Right atrium auricular region (tissue), 2 donors: ENCODE measurements at regions not wholly inside any gene's neighbourhood (a gene's known extent, or its start where the extent isn't known, plus 50 kb on each side); places are given as distances from the start of the nearest gene placed in this dataset.

ENCODE experiments used
- DNase-seq: peaks from one replicate; pipeline ENCODE4 v3.0.0-alpha.2; 2019; ENCODE audit warnings: low spot score
- H3K27ac ChIP-seq, 2 donors: fragments of 200-600 bp; sonication (generic); 1 replicate in 1 of 2; 2 replicates in 1 of 2; pipeline ENCODE4 v1.5.1; 2016 to 2019
- H3K27me3 ChIP-seq, 2 donors: fragments of 200-600 bp; sonication (generic); one replicate each; pipeline versions ENCODE4 v1.5.1 to v1.6.0; 2017 to 2019
- H3K36me3 ChIP-seq: fragments of 200-600 bp; sonication (generic); one replicate; pipeline ENCODE4 v1.5.1; 2016
- H3K4me1 ChIP-seq, 2 donors: fragments of 200-600 bp; sonication (generic); one replicate each; pipeline versions ENCODE4 v1.5.1 to v1.6.0; 2017 to 2019
- H3K4me3 ChIP-seq, 2 donors: fragments of 200-600 bp; sonication (generic); 1 replicate in 1 of 2; 2 replicates in 1 of 2; pipeline ENCODE4 v1.5.1; 2017 to 2019; ENCODE audit warnings: mild to moderate bottlenecking in 1 of 2, moderate library complexity in 1 of 2
- H3K9me3 ChIP-seq, 2 donors: fragments of 200-600 bp; sonication (generic); one replicate each; pipeline ENCODE4 v1.5.1; 2019
- TF ChIP-seq, protein P1 (sequence below), 2 donors: fragments of 200-600 bp; sonication (generic); IDR thresholded peaks; one replicate each; pipeline ENCODE4 v1.5.1; 2019; ENCODE audit warnings: antibody characterized with exemption in 2 of 2

DNA sequence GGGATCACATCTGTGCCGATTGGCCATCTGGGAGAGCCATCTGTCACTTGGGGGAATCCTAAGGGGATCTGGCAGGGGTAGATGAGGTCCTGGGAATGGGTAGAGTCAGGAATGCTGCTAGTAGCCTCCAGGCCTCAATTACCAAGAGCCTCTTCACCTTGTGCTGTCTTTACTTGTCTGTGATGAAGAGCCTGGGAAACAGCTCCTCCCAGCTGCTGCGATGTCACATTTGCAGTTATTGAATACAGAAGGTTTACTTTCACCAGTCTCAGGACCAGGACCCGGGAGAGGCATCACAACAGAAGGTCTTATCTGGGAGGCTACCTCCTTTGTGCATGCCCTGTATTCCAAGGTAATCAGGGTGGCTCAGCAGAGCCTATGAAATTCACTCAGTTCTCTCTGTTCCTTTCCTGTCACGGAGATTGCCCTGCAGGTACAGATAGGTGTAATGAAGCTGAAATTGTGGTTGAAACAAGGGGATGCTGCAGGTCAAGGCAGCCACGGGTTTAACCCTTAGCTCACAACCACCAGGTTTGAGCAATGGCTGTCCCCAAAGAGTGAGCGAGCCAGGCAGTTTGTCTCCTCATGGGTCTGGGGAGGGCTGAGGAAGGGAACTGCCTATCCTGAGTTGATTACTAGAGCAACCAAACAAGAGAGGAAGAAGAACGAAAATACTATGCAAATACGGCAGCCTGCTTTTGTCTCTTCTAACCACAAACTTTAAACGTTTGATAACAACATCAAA, 298.9 kb upstream of the RORA start:
- TF ChIP-seq, protein P1, sequence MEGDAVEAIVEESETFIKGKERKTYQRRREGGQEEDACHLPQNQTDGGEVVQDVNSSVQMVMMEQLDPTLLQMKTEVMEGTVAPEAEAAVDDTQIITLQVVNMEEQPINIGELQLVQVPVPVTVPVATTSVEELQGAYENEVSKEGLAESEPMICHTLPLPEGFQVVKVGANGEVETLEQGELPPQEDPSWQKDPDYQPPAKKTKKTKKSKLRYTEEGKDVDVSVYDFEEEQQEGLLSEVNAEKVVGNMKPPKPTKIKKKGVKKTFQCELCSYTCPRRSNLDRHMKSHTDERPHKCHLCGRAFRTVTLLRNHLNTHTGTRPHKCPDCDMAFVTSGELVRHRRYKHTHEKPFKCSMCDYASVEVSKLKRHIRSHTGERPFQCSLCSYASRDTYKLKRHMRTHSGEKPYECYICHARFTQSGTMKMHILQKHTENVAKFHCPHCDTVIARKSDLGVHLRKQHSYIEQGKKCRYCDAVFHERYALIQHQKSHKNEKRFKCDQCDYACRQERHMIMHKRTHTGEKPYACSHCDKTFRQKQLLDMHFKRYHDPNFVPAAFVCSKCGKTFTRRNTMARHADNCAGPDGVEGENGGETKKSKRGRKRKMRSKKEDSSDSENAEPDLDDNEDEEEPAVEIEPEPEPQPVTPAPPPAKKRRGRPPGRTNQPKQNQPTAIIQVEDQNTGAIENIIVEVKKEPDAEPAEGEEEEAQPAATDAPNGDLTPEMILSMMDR (IDR thresholded peaks at IDR 0.05): no peak
- Histone ChIP-seq H3K4me1 (no peaks in the 10 kb centered on the region), H3K27ac (no peak overlapping the region), H3K36me3 (no peaks in the 10 kb centered on the region), H3K4me3 (no peak overlapping the region), H3K27me3 (no peaks in the 10 kb centered on the region), H3K9me3 (no peaks in the 10 kb centered on the region)
- DNase-seq: no peak

DNA sequence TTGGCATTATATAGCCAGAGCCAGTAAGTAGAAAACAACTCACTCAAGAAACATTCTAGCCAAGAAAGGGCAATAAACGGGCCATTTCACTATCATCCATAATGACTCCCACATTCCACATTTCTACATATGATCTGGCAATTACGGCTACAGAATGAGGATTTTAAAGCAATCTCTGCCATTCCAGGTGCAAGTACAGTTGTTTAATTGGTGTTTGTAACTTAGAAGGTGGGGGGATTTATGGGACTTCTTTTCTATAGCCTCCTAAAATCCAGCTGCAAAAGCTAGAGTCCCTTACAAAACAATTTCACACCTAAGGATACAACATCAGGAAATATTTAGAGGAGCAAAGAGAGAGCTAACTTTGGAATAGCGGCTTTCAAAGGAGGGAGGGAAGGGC, 295.4 kb upstream of the RORA start:
- TF ChIP-seq, protein P1 (IDR thresholded peaks at IDR 0.05): no peak
- no peaks in the 10 kb centered on the region for H3K36me3 ChIP-seq
- H3K27ac ChIP-seq: no peak overlapping the region
- no peaks in the 10 kb centered on the region for H3K4me1 ChIP-seq
- DNase-seq: no peak
- H3K9me3 ChIP-seq: no peaks in the 10 kb centered on the region
- H3K4me3 ChIP-seq: no peak overlapping the region
- H3K27me3 ChIP-seq: no peaks in the 10 kb centered on the region

DNA sequence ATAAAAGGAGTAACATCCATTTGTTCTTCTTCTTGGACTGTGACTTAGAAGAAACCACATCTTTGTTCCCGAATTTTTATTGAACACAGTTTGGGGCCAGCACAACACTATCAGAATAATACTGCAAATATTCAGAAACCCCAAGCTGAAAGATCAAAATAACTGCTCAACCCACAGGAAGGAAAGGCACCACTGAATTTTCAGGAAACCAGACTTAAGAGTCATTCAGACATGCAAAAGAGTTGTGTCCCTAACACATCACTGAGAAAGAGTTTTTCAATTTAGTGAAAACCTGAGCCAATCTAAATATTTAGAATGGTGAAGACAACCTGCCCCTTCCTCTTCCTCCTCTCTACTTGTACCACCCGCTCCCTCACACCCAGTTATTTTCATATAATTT, 295.0 kb upstream of the RORA start:
- Histone ChIP-seq H3K27me3 (no peaks in the 10 kb centered on the region), H3K36me3 (no peaks in the 10 kb centered on the region), H3K4me1 (no peaks in the 10 kb centered on the region), H3K4me3 (no peak overlapping the region), H3K9me3 (no peaks in the 10 kb centered on the region), H3K27ac (no peak overlapping the region)
- TF ChIP-seq, protein P1 (IDR thresholded peaks at IDR 0.05): no peak
- no peak for DNase-seq

DNA sequence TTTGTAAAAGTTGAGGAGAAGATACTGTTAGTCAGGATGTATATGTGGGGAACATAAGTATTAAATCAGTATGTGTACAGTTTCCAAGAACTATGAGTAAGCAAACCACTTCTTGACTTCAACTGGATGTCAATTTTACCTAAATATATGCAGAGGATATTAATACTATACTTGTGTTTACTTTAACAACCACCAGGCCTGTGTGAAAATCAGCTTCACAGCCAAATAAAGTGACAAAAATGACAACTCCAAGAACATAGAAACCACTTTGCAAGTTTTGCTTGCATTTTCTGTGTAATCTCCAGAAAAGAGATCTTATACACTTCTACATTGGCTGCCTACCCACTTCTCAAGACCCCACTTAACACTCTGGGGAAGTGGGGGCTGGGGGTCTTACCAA, 293.3 kb upstream of the RORA start:
- H3K4me1 ChIP-seq: no peaks in the 10 kb centered on the region
- no peak overlapping the region for H3K4me3 ChIP-seq
- H3K36me3 ChIP-seq: no peaks in the 10 kb centered on the region
- TF ChIP-seq, protein P1 (IDR thresholded peaks at IDR 0.05): no peak
- DNase-seq: no peak
- no peaks in the 10 kb centered on the region for H3K9me3 ChIP-seq
- no peaks in the 10 kb centered on the region for H3K27me3 ChIP-seq
- H3K27ac ChIP-seq: no peak overlapping the region

DNA sequence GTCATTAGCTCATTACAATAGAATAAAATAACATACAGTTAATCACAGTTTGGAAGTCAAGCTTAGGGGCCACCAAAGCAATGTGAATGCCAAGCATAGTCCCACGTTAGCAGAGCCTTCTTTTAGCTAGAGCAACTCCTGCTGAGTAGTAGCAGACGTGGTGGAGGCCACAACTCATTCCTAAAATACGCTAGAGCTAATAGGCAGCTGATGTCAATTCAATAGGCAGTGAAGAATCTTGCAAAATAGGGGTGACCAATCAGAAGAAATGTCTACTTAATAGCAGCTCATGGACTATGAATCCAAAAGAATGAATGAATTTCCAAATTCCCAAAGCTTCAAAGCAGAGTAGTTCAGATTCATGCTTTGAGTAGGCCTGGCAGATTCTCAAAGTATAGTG, 292.9 kb upstream of the RORA start:
- TF ChIP-seq, protein P1 (IDR thresholded peaks at IDR 0.05): no peak
- H3K27me3 ChIP-seq: no peaks in the 10 kb centered on the region
- no peak overlapping the region for H3K27ac ChIP-seq
- H3K4me1 ChIP-seq: no peaks in the 10 kb centered on the region
- H3K9me3 ChIP-seq: no peaks in the 10 kb centered on the region
- H3K4me3 ChIP-seq: no peak overlapping the region
- DNase-seq: no peak
- no peaks in the 10 kb centered on the region for H3K36me3 ChIP-seq

DNA sequence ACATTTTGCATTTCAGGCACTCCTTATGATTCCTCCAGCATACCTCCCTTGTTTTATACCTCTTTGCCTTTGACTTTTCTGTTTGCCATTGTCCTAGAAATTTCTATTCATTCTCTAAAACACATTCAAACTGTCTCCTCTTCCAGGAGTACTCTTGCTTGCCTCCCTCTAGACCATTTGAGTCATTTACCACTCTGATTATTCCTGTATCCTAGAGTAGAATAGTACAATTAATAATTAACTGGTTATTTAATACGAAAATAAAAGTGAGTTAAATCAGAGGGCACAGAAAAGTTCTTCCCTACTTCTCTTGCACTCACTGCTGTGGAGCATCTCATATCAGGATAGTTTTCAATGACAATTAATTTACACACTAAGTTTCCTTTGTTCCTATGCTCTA, 290.2 kb upstream of the RORA start:
- TF ChIP-seq, protein P1 (IDR thresholded peaks at IDR 0.05): no peak
- Histone ChIP-seq H3K4me1 (no peaks in the 10 kb centered on the region), H3K27me3 (no peaks in the 10 kb centered on the region), H3K27ac (no peak overlapping the region), H3K4me3 (no peak overlapping the region), H3K9me3 (no peaks in the 10 kb centered on the region), H3K36me3 (no peaks in the 10 kb centered on the region)
- DNase-seq: no peak
